Endodermal cell (in vitro differentiated cells): ENCODE measurements at regions not wholly inside any gene's neighbourhood (a gene's known extent, or its start where the extent isn't known, plus 50 kb on each side); places are given as distances from the start of the nearest gene placed in this dataset.
"Not testable (repeated sequence)": the region's sequence is repeated elsewhere in the genome, so short reads cannot be mapped to it uniquely, and the experiment has no call there.

Experiments
- DNase-seq: peaks from one replicate; pipeline ENCODE4 v3.0.0-alpha.2; 2017
- H3K27ac ChIP-seq: 2 replicates; pipeline ENCODE4 v1.5.1; 2013; ENCODE audit warnings: mild to moderate bottlenecking, low read depth, low read length, moderate library complexity
- H3K27me3 ChIP-seq: 2 replicates; pipeline ENCODE4 v1.6.1; 2013; ENCODE audit warnings: mild to moderate bottlenecking, low read length, moderate library complexity; ENCODE audit not compliant: insufficient read depth, control insufficient read depth, poor library complexity, severe bottlenecking
- H3K36me3 ChIP-seq: 2 replicates; pipeline ENCODE4 v1.7.0; 2013; ENCODE audit warnings: mild to moderate bottlenecking, low read length, moderate library complexity; ENCODE audit not compliant: control insufficient read depth, insufficient read depth
- H3K4me1 ChIP-seq: one replicate; pipeline ENCODE4 v1.7.0; 2013; ENCODE audit warnings: low read length; ENCODE audit not compliant: control insufficient read depth, insufficient read depth
- H3K4me3 ChIP-seq: 2 replicates; pipeline ENCODE4 v1.5.1; 2013; ENCODE audit warnings: mild to moderate bottlenecking, low read length, moderate library complexity
- H3K9ac ChIP-seq: 2 replicates; pipeline ENCODE4 v1.6.1; 2013; ENCODE audit warnings: mild to moderate bottlenecking, low read length, moderate library complexity; ENCODE audit not compliant: poor library complexity, severe bottlenecking; ENCODE audit errors: extremely low read depth
- H3K9me3 ChIP-seq: 2 replicates; pipeline ENCODE4 v1.6.1; 2013; ENCODE audit warnings: mild to moderate bottlenecking, low read length, moderate library complexity; ENCODE audit not compliant: control insufficient read depth
- H3K27ac Mint-ChIP-seq: 2 replicates; pipeline ENCODE4 v1.8.0; 2020; ENCODE audit warnings: mixed read lengths
- H3K27me3 Mint-ChIP-seq: 2 replicates; pipeline ENCODE4 v1.8.0; 2021; ENCODE audit warnings: mild to moderate bottlenecking, mixed read lengths; ENCODE audit not compliant: insufficient read depth
- H3K36me3 Mint-ChIP-seq: 2 replicates; pipeline ENCODE4 v1.8.0; 2020; ENCODE audit warnings: low read depth, mixed read lengths
- H3K4me1 Mint-ChIP-seq: 2 replicates; pipeline ENCODE4 v1.8.0; 2020; ENCODE audit warnings: mixed read lengths
- H3K4me3 Mint-ChIP-seq: 2 replicates; pipeline ENCODE4 v1.8.0; 2020; ENCODE audit warnings: mild to moderate bottlenecking, moderate library complexity, mixed read lengths
- H3K9me3 Mint-ChIP-seq: 2 replicates; pipeline ENCODE4 v1.8.0; 2020; ENCODE audit warnings: mild to moderate bottlenecking, mixed read lengths
- CTCF ChIP-seq: fragments of 200-600 bp; sonication (generic); conservative IDR thresholded peaks from 2 replicates; pipeline ENCODE4 v1.5.0; 2021; ENCODE audit warnings: antibody characterized with exemption, mild to moderate bottlenecking
- WGBS, 2 experiments: methylation state at CpG; one replicate each; pipeline versions ENCODE4 v1.1.5 to v1.1.7; 2013; ENCODE audit warnings: missing lambda C conversion rate in 2 of 2, mixed read lengths in 1 of 2; ENCODE audit not compliant: insufficient coverage in 1 of 2, insufficient read length in 1 of 2; 5-methylcytosine and 5-hydroxymethylcytosine counted together

GRCh38 chr12:97714107-97714563, 251.5 kb downstream of the RMST start:
- Mint-ChIP-seq H3K4me3 (no peak overlapping the region), H3K27me3 (no peaks in the 10 kb centered on the region), H3K36me3 (no peaks in the 10 kb centered on the region), H3K4me1 (peaks cover 19% of the 10 kb centered on the region), H3K9me3 (peaks cover 3% of the 10 kb centered on the region), H3K27ac (no peak overlapping the region)
- Histone ChIP-seq H3K27ac (no peak overlapping the region), H3K27me3 (no peaks in the 10 kb centered on the region), H3K36me3 (no peaks in the 10 kb centered on the region), H3K9ac (no peak overlapping the region), H3K4me1 (peaks cover 8% of the 10 kb centered on the region), H3K4me3 (no peak overlapping the region), H3K9me3 (peaks cover 5% of the 10 kb centered on the region)
- no peak for DNase-seq
- no peak for TF ChIP-seq CTCF
- WGBS, 2 experiments: 90 to 100% methylated on average over 2 to 4 of the region's 4 CpGs

- WGBS, 2 experiments: 60 to 68% methylated on average over 1 of the region's 1 CpG
- Mint-ChIP-seq H3K4me3 (no peak overlapping the region), H3K27me3 (no peaks in the 10 kb centered on the region), H3K36me3 (no peaks in the 10 kb centered on the region), H3K9me3 (peaks cover 3% of the 10 kb centered on the region), H3K4me1 (peaks cover 19% of the 10 kb centered on the region), H3K27ac (no peak overlapping the region)
- peak; percentile 72 for DNase-seq
- Histone ChIP-seq H3K4me3 (no peak overlapping the region), H3K9ac (no peak overlapping the region), H3K9me3 (peaks cover 6% of the 10 kb centered on the region), H3K4me1 (peaks cover 8% of the 10 kb centered on the region), H3K27ac (no peak overlapping the region), H3K36me3 (no peaks in the 10 kb centered on the region), H3K27me3 (no peaks in the 10 kb centered on the region)
- peak; percentile 82 for TF ChIP-seq CTCF
Observed at GRCh38 chr12:97716356-97716755, 253.8 kb downstream of the RMST start.

- H3K27me3 Mint-ChIP-seq, H3K4me1 ChIP-seq, H3K36me3 ChIP-seq, H3K27ac ChIP-seq, H3K4me1 Mint-ChIP-seq, H3K27me3 ChIP-seq, DNase-seq, H3K36me3 Mint-ChIP-seq, H3K4me3 ChIP-seq, H3K4me3 Mint-ChIP-seq, H3K27ac Mint-ChIP-seq, H3K9me3 ChIP-seq, H3K9ac ChIP-seq: not testable (repeated sequence)
- H3K9me3 Mint-ChIP-seq: peaks cover 15% of the 10 kb centered on the region
- 97% methylated on average over 16 to 22 of the region's 22 CpGs for WGBS, 2 experiments
Observed at GRCh38 chr12:97723801-97724200, 261.2 kb downstream of the RMST start.

GRCh38 chr12:97745406-97746101, 282.9 kb downstream of the RMST start:
- H3K27ac ChIP-seq: no peak overlapping the region
- H3K9me3 Mint-ChIP-seq: no peaks in the 10 kb centered on the region
- no peaks in the 10 kb centered on the region for H3K9me3 ChIP-seq
- peaks cover 22% of the 10 kb centered on the region for H3K4me1 Mint-ChIP-seq
- H3K9ac ChIP-seq: no peak overlapping the region
- H3K4me3 ChIP-seq: no peak overlapping the region
- no peaks in the 10 kb centered on the region for H3K27me3 ChIP-seq
- TF ChIP-seq CTCF: no peak
- peaks cover 9% of the 10 kb centered on the region for H3K4me1 ChIP-seq
- H3K4me3 Mint-ChIP-seq: no peak overlapping the region
- no peaks in the 10 kb centered on the region for H3K27me3 Mint-ChIP-seq
- no peaks in the 10 kb centered on the region for H3K36me3 ChIP-seq
- no peaks in the 10 kb centered on the region for H3K36me3 Mint-ChIP-seq
- DNase-seq: no peak
- H3K27ac Mint-ChIP-seq: no peak overlapping the region
- 96 to 100% methylated on average over 5 of the region's 5 CpGs for WGBS, 2 experiments
